Chondrocyte (in vitro differentiated cells): ENCODE measurements at regions not wholly inside any gene's neighbourhood (a gene's known extent, or its start where the extent isn't known, plus 50 kb on each side); places are given as distances from the start of the nearest gene placed in this dataset.
A peak's percentile ranks its signal among the peaks of the same experiment; 100 is the strongest.

Experiments
- DNase-seq: peaks from one replicate; pipeline ENCODE4 v3.0.0; 2021; ENCODE audit warnings: mixed read lengths, low spot score
- H3K27ac Mint-ChIP-seq: one replicate; pipeline ENCODE4 v1.8.0; 2021; ENCODE audit warnings: mild to moderate bottlenecking, moderate library complexity, mixed read lengths; ENCODE audit not compliant: unreplicated experiment
- H3K27me3 Mint-ChIP-seq: 2 replicates; pipeline ENCODE4 v1.8.0; 2021; ENCODE audit warnings: low read depth, mixed read lengths
- H3K36me3 Mint-ChIP-seq: 2 replicates; pipeline ENCODE4 v1.8.0; 2021; ENCODE audit warnings: low read depth, mixed read lengths
- H3K4me1 Mint-ChIP-seq: 2 replicates; pipeline ENCODE4 v1.8.0; 2021; ENCODE audit warnings: low read depth, mild to moderate bottlenecking, mixed read lengths
- H3K4me3 Mint-ChIP-seq: one replicate; pipeline ENCODE4 v1.8.0; 2021; ENCODE audit warnings: mild to moderate bottlenecking, moderate library complexity, mixed read lengths; ENCODE audit not compliant: unreplicated experiment
- H3K9me3 Mint-ChIP-seq: 2 replicates; pipeline ENCODE4 v1.8.0; 2021; ENCODE audit warnings: low read depth, mixed read lengths
- TF ChIP-seq, protein P1 (sequence below): fragments of 200-600 bp; sonication (generic); IDR thresholded peaks from 2 replicates; pipeline ENCODE4 v1.5.0; 2021; ENCODE audit warnings: antibody characterized with exemption, mild to moderate bottlenecking, moderate library complexity

DNA sequence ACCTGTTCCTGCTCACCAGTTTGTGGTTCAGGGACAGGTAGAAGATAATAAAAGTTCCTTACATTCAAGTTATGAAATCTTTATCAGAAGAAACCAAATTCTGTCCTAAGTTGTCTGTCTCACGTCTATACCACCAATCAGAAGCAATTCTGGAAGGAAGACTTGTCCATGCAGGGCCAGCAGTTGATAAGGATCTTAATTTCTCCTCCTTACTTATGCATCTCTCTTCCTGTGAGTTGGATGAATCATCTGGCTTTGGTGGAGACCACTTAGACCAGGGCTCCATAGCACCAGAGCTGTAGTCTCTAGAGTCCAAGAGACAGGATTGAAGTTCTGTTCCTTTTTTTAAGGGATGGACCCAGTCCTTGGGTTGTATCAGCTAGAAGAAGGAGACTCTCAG is 106.5 kb downstream of the APOB start:
- Mint-ChIP-seq H3K4me1 (peaks cover 22% of the 10 kb centered on the region), H3K27ac (no peak overlapping the region), H3K4me3 (no peak overlapping the region), H3K36me3 (peaks cover 2% of the 10 kb centered on the region), H3K27me3 (peaks cover 11% of the 10 kb centered on the region), H3K9me3 (no peaks in the 10 kb centered on the region)
- DNase-seq = no peak
- TF ChIP-seq, protein P1, sequence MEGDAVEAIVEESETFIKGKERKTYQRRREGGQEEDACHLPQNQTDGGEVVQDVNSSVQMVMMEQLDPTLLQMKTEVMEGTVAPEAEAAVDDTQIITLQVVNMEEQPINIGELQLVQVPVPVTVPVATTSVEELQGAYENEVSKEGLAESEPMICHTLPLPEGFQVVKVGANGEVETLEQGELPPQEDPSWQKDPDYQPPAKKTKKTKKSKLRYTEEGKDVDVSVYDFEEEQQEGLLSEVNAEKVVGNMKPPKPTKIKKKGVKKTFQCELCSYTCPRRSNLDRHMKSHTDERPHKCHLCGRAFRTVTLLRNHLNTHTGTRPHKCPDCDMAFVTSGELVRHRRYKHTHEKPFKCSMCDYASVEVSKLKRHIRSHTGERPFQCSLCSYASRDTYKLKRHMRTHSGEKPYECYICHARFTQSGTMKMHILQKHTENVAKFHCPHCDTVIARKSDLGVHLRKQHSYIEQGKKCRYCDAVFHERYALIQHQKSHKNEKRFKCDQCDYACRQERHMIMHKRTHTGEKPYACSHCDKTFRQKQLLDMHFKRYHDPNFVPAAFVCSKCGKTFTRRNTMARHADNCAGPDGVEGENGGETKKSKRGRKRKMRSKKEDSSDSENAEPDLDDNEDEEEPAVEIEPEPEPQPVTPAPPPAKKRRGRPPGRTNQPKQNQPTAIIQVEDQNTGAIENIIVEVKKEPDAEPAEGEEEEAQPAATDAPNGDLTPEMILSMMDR = no peak

DNA sequence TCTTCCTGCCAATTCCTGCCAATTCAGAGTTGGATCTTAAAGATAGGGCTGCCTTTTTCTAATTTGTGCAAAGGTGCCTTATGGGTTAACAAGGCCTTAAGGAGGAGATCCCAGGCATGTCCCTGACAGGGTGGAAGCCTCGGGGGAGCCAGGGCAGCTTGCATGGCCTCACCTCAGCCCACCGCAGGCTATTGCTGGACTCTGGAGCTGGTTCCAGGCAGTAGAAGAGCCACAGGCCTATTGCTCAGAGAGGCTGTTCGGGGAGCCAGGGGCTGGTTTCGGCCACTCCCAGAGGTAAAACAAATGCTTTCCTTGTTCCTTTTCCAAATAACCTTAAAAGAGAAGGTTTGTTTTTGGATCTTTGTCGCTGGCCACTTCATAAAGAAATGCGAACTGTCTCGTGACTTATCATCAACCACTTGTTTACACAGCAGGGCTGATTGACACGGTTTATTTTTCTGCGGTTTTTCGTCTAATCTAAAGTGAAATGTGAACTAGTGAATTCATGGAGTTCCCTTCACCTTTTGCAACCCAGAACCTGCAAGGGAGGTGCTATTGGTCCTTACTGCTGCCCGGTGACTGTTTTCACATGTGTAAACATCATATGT is 108.6 kb downstream of the APOB start:
- H3K27ac Mint-ChIP-seq = no peak overlapping the region
- H3K4me1 Mint-ChIP-seq = peaks cover 43% of the 10 kb centered on the region
- peaks cover 2% of the 10 kb centered on the region for H3K36me3 Mint-ChIP-seq
- TF ChIP-seq, protein P1 = no peak
- DNase-seq = no peak
- peaks cover 3% of the 10 kb centered on the region for H3K27me3 Mint-ChIP-seq
- H3K4me3 Mint-ChIP-seq = no peak overlapping the region
- H3K9me3 Mint-ChIP-seq = no peaks in the 10 kb centered on the region

DNA sequence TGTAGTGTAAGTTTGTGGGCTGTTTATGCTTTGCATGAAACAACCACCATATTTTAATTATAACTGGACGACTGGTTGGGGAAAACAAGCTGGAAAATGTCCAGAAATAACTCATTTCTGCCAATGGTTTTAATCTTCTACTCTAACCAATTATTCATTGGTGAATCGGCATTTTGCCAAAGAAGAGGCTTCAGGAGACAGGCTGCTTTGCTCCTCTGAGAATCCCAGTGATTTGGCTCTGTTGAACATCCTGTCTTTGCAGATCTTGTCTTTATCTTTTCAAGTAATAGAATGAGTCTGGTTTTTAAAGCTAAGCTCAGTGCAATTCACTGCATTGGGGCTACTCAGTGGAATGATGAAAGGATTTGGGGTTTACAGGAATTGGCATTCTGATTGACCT is 109.6 kb downstream of the APOB start:
- no peak for DNase-seq
- TF ChIP-seq, protein P1 = no peak
- Mint-ChIP-seq H3K4me1 (peaks cover 48% of the 10 kb centered on the region), H3K27me3 (peaks cover 3% of the 10 kb centered on the region), H3K27ac (no peak overlapping the region), H3K4me3 (no peak overlapping the region), H3K36me3 (peaks cover 2% of the 10 kb centered on the region), H3K9me3 (peaks cover 2% of the 10 kb centered on the region)

DNA sequence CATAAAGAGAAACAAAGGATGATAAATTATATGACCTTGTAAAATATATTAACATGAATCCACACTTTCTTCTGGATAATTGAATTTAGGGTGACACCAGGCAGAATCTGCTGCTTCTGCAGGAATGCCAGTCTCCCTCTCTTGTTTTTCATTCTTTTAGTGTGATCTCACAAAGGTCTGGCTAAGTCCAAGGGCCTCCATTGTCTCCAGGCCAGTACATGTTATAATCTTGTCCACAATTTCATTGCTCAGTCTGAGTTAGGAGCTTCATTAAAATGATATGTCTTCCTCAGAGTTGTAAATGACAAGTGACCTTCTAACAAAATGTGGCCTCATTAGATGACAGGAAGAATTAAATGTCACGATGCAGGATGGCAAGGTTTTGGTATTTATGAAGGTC is 110.2 kb downstream of the APOB start:
- Mint-ChIP-seq H3K4me3 (no peak overlapping the region), H3K4me1 (peaks cover 48% of the 10 kb centered on the region), H3K36me3 (peaks cover 3% of the 10 kb centered on the region), H3K9me3 (peaks cover 6% of the 10 kb centered on the region), H3K27ac (no peak overlapping the region), H3K27me3 (no peaks in the 10 kb centered on the region)
- no peak for DNase-seq
- TF ChIP-seq, protein P1 = no peak

DNA sequence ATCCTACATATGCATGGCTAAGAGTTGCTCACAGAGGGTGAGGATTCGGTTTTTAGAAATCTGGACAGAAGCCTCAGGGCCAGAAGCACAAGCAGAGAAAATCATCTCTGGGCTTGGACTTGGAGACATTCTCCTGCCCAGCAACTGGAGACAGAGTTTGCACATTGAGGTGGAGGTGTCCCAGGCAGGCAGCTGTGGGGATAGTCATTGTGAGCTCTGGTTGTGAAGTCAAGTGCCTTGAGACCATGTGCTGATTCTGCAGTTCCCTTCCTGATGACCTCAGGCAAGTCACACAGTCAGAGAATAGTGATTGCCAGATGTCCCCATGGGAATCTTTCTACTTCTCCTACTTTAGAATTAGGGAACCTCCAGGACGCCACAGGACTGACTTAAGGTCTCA is 108.4 kb upstream of the LDAH start:
- no peak overlapping the region for H3K4me3 Mint-ChIP-seq
- peaks cover 3% of the 10 kb centered on the region for H3K36me3 Mint-ChIP-seq
- H3K9me3 Mint-ChIP-seq = peaks cover 11% of the 10 kb centered on the region
- TF ChIP-seq, protein P1 = no peak
- peak overlapping the region; percentile 50 for H3K27ac Mint-ChIP-seq
- no peak for DNase-seq
- H3K4me1 Mint-ChIP-seq = peaks cover 59% of the 10 kb centered on the region
- H3K27me3 Mint-ChIP-seq = no peaks in the 10 kb centered on the region
